ENCODE measurements at regions not wholly inside any gene's neighbourhood (a gene's known extent, or its start where the extent isn't known, plus 50 kb on each side); places are given as distances from the start of the nearest gene placed in this dataset.

DNA sequence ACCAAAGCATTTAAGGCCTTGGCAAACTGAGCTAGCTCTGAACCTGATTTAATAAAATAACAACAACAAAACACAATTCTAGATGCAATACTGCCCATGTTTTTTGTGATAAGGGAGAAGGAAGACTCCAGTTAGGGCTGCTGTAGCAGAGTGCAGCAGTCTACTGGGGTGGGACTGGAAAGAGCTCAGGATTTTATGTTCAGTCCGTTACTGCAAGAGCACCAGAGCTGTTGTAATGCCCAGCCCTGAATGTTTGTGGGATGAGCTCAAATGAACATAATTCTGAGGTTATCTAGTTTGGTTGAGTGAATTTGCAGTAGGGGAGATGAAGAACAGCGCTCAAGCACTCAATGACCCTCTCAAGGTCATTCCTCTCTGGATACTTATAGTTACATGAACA, 743.8 kb downstream of the FAT4 start:
- TF ChIP-seq, protein P1, sequence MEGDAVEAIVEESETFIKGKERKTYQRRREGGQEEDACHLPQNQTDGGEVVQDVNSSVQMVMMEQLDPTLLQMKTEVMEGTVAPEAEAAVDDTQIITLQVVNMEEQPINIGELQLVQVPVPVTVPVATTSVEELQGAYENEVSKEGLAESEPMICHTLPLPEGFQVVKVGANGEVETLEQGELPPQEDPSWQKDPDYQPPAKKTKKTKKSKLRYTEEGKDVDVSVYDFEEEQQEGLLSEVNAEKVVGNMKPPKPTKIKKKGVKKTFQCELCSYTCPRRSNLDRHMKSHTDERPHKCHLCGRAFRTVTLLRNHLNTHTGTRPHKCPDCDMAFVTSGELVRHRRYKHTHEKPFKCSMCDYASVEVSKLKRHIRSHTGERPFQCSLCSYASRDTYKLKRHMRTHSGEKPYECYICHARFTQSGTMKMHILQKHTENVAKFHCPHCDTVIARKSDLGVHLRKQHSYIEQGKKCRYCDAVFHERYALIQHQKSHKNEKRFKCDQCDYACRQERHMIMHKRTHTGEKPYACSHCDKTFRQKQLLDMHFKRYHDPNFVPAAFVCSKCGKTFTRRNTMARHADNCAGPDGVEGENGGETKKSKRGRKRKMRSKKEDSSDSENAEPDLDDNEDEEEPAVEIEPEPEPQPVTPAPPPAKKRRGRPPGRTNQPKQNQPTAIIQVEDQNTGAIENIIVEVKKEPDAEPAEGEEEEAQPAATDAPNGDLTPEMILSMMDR (IDR thresholded peaks at IDR 0.05; ENCODE audit: low read depth, low read length) = no peak
- no peak for TF ChIP-seq EZH2phosphoT487 (IDR thresholded peaks at IDR 0.05; ENCODE audit: low read depth)
